ENCODE measurements at regions not wholly inside any gene's neighbourhood (a gene's known extent, or its start where the extent isn't known, plus 50 kb on each side); places are given as distances from the start of the nearest gene placed in this dataset.

DNA sequence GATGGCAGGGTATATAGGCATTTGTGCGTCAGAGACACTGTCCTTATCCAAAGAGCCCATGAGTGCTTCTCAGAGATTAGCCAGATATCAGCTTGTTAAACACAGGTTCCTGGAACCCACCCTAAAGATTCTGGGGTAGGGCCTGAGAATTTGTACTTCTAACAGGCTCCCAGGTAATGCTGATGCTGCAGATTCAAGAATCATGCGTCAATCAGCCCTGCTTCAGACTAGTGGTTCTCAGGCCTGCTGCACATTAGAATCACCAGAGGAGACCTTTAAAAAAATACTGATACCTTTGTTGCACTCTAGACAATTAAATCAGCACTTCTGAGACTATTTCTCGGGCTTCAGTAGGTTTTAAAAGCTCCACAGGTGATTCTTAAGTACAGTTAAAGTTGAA, 369.5 kb downstream of the MFSD1 start:
- Histone ChIP-seq H3K27me3 (ENCODE audit: insufficient read depth, low read length) (no peaks in the 10 kb centered on the region), H3K9me3 (ENCODE audit: low read depth, low read length) (no peaks in the 10 kb centered on the region), H3K4me3 (ENCODE audit: low read length) (no peak overlapping the region), H3K4me1 (ENCODE audit: insufficient read depth, low read length) (no peaks in the 10 kb centered on the region)

GRCh38 chr3:159172473-159172872, 370.6 kb downstream of the MFSD1 start:
- Histone ChIP-seq H3K27me3 (ENCODE audit: insufficient read depth, low read length) (no peaks in the 10 kb centered on the region), H3K4me1 (ENCODE audit: insufficient read depth, low read length) (no peaks in the 10 kb centered on the region), H3K4me3 (ENCODE audit: low read length) (no peak overlapping the region), H3K9me3 (ENCODE audit: low read depth, low read length) (no peaks in the 10 kb centered on the region)

GRCh38 chr3:159174715-159175692, 373.1 kb downstream of the MFSD1 start:
- H3K27me3 ChIP-seq (ENCODE audit: insufficient read depth, low read length): no peaks in the 10 kb centered on the region
- H3K9me3 ChIP-seq (ENCODE audit: low read depth, low read length): no peaks in the 10 kb centered on the region
- H3K4me3 ChIP-seq (ENCODE audit: low read length): no peak overlapping the region
- H3K4me1 ChIP-seq (ENCODE audit: insufficient read depth, low read length): no peaks in the 10 kb centered on the region

- no peak overlapping the region for H3K4me3 ChIP-seq (ENCODE audit: low read length)
- no peaks in the 10 kb centered on the region for H3K4me1 ChIP-seq (ENCODE audit: insufficient read depth, low read length)
- no peaks in the 10 kb centered on the region for H3K9me3 ChIP-seq (ENCODE audit: low read depth, low read length)
- no peaks in the 10 kb centered on the region for H3K27me3 ChIP-seq (ENCODE audit: insufficient read depth, low read length)
These were observed 376.5 kb downstream of the MFSD1 start for GRCh38 chr3:159178209-159178897.

DNA sequence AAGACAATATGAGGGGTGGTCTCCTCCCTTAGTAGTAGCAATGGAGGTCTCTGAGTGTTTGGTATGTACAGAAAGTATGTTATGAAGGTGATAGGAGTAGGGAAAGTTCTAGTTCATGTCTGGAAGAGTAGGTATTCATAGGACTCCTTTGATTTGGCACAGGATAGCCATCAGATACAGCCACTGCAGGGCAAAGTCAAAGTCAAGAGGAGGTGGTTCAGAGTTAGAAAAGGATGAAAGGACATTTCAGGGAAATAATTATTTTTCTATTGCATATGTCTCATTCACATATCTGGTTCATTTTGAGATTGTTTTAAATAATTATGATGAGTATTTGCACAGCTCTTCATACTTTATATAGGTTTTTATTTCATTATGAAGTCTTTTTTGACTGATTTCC, 381.1 kb downstream of the MFSD1 start:
- Histone ChIP-seq H3K27me3 (ENCODE audit: insufficient read depth, low read length) (no peaks in the 10 kb centered on the region), H3K4me1 (ENCODE audit: insufficient read depth, low read length) (no peaks in the 10 kb centered on the region), H3K9me3 (ENCODE audit: low read depth, low read length) (no peaks in the 10 kb centered on the region), H3K4me3 (ENCODE audit: low read length) (no peak overlapping the region)

GRCh38 chr3:159185443-159186050, 383.7 kb downstream of the MFSD1 start:
- no peaks in the 10 kb centered on the region for H3K4me1 ChIP-seq (ENCODE audit: insufficient read depth, low read length)
- no peaks in the 10 kb centered on the region for H3K27me3 ChIP-seq (ENCODE audit: insufficient read depth, low read length)
- H3K9me3 ChIP-seq (ENCODE audit: low read depth, low read length): no peaks in the 10 kb centered on the region
- H3K4me3 ChIP-seq (ENCODE audit: low read length): no peak overlapping the region

DNA sequence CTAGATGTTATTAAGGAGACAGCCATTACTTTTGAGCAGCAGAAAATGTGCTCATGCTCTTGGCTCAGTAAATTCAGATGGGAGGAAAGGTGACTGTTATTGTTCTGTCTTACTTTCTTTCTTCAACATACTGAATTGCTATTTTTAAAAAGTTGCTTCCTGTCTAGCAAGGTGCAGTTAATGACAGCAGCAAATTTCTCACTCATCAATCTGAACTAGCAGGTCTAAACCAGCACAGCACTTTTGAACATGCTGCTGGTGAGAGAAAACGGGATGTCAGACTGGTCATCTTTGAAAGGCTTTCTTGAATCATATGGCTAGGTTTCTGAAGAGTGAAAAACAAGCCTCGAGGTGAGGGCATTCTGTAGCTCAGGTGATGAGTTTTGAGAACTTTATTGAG, 384.7 kb downstream of the MFSD1 start:
- no peaks in the 10 kb centered on the region for H3K9me3 ChIP-seq (ENCODE audit: low read depth, low read length)
- no peaks in the 10 kb centered on the region for H3K4me1 ChIP-seq (ENCODE audit: insufficient read depth, low read length)
- H3K27me3 ChIP-seq (ENCODE audit: insufficient read depth, low read length): no peaks in the 10 kb centered on the region
- H3K4me3 ChIP-seq (ENCODE audit: low read length): no peak overlapping the region

DNA sequence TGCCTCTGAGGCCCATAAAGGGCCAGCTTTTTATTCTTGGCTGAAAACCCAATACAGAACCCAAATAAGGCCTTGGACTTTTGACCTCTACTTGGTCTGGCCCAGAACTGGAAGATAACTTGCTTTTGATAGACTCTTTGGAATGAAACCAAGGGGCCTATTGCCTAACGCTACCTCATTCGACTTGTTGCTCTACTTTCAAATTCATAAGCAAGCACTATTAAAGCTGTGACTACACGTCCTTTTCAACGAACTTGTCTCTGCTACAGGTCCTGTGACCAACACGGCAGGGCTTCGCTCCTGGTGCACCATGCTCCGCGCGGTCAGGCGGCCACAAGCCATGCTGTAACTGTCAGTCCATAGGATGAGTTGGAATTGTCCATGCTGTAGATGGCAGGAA, 385.4 kb downstream of the MFSD1 start:
- Histone ChIP-seq H3K9me3 (ENCODE audit: low read depth, low read length) (no peaks in the 10 kb centered on the region), H3K27me3 (ENCODE audit: insufficient read depth, low read length) (no peaks in the 10 kb centered on the region), H3K4me3 (ENCODE audit: low read length) (no peak overlapping the region), H3K4me1 (ENCODE audit: insufficient read depth, low read length) (no peaks in the 10 kb centered on the region)

DNA sequence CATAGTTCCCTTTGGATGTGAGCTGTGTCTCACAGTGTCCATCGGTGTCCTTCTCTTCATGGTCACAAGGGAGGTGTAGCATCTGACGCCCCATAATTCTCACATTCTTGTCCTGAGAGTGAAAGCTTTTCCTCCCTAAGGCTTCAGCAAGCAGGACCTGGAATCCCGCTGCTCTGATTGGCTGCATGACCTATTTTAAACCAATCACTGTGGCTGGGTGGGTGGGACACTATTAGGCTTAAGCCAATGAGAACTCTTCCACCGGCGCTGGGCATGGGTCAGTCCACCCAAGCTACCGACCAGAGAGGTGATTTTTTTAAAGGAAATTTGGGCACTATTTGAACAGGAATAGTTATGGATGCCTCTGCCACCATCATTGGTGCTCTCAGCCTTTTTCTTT, 385.9 kb downstream of the MFSD1 start:
- no peak overlapping the region for H3K4me3 ChIP-seq (ENCODE audit: low read length)
- no peaks in the 10 kb centered on the region for H3K27me3 ChIP-seq (ENCODE audit: insufficient read depth, low read length)
- H3K9me3 ChIP-seq (ENCODE audit: low read depth, low read length): no peaks in the 10 kb centered on the region
- H3K4me1 ChIP-seq (ENCODE audit: insufficient read depth, low read length): no peaks in the 10 kb centered on the region

DNA sequence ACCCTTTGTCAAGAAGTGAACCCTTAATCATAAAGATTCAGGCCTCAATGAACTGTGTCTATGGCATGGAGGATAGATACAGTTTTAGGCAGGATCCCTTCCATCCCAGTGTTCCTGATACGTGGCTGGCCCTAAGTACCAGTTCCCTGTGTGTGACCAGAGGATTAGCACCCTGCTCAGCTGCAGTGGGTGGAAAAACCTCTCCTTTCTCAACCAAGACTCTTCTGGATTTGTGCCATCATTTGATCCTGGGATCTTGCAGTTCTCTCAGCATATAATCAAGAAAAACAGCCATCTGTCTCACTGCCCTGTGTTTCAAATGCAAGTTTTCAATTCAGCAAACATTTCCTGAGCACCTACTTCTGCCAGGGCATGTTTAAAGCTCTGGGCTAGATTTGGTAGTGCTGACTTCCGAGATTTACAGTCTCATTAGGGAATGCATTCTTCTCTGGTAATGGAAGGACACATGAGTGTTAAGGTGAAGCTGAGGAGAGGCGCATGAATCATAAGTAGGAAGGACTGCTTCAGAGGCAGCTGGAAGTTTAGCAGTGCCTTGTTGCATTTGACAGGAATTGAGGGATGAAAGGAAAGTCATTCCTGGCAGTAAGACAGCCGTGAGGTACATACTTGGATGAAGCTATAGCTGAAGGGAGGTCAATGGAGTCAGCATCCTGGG, 388.3 kb downstream of the MFSD1 start:
- no peaks in the 10 kb centered on the region for H3K9me3 ChIP-seq (ENCODE audit: low read depth, low read length)
- no peak overlapping the region for H3K4me3 ChIP-seq (ENCODE audit: low read length)
- H3K4me1 ChIP-seq (ENCODE audit: insufficient read depth, low read length): no peaks in the 10 kb centered on the region
- H3K27me3 ChIP-seq (ENCODE audit: insufficient read depth, low read length): no peaks in the 10 kb centered on the region

DNA sequence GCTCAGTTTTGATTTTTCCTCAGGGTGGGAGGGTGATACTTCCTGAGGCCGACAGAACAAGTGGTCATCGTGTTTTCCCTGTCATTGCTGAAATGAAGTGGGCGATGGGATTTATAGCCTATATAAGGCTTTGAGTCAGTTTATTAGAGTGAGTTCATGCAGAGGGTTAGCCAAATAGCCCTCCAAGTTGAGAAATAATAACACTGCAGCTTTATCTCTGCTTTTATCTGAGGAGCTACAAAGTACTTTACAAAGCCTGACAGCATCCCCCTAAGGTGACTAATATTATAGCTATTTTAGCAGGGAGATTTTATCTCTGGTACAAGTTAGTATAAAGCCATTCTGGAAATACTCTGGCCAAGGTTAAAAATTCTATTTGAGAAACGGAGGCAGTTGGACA, 389.6 kb downstream of the MFSD1 start:
- H3K9me3 ChIP-seq (ENCODE audit: low read depth, low read length): no peaks in the 10 kb centered on the region
- H3K4me1 ChIP-seq (ENCODE audit: insufficient read depth, low read length): no peaks in the 10 kb centered on the region
- no peak overlapping the region for H3K4me3 ChIP-seq (ENCODE audit: low read length)
- no peaks in the 10 kb centered on the region for H3K27me3 ChIP-seq (ENCODE audit: insufficient read depth, low read length)

GRCh38 chr3:159196359-159196758, 394.5 kb downstream of the MFSD1 start:
- H3K9me3 ChIP-seq (ENCODE audit: low read depth, low read length): peaks cover 5% of the 10 kb centered on the region
- H3K4me1 ChIP-seq (ENCODE audit: insufficient read depth, low read length): no peaks in the 10 kb centered on the region
- no peak overlapping the region for H3K4me3 ChIP-seq (ENCODE audit: low read length)
- H3K27me3 ChIP-seq (ENCODE audit: insufficient read depth, low read length): no peaks in the 10 kb centered on the region

DNA sequence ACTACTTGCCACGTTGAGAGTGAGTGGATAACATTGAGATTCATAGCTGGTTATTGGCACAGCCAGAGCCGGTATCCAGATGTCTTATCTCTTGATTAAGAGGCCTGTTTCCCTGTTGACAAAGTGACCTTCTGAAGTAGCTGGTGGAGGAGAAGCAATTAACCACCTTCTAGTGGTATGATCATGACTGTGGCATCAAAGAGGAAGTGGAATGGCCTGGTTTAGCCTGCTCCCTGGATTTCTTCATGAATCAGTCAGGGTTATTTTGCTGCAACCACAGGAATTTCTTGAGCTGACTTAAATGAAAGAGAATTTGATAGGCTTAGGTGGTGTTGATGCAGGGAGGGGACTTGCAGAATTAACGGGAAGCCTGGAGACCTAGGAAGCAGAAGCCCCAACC, 398.3 kb downstream of the MFSD1 start:
- Histone ChIP-seq H3K4me1 (ENCODE audit: insufficient read depth, low read length) (no peaks in the 10 kb centered on the region), H3K4me3 (ENCODE audit: low read length) (no peak overlapping the region), H3K9me3 (ENCODE audit: low read depth, low read length) (peaks cover 5% of the 10 kb centered on the region), H3K27me3 (ENCODE audit: insufficient read depth, low read length) (no peaks in the 10 kb centered on the region)

DNA sequence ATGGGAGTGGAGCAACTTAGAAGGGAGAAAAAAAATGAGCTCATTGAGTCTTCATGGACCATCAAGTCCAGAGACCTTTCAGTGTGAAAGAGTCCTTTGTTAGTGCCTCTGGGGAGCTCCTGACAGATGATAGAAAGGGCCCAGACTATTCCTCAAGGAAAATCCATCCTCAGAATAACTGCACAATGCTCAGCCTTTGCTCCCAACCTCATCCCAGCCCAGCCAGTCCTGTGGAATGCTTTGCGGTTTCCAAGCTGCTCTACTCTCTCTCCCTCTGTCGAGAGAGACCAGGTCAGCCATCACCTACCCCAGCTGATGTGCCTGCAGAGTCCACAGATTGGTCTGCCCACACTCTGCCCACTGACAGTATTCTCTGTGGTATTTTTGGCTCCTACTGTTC, 406.2 kb downstream of the MFSD1 start:
- H3K4me1 ChIP-seq (ENCODE audit: insufficient read depth, low read length): no peaks in the 10 kb centered on the region
- H3K4me3 ChIP-seq (ENCODE audit: low read length): no peak overlapping the region
- H3K9me3 ChIP-seq (ENCODE audit: low read depth, low read length): no peaks in the 10 kb centered on the region
- H3K27me3 ChIP-seq (ENCODE audit: insufficient read depth, low read length): no peaks in the 10 kb centered on the region

DNA sequence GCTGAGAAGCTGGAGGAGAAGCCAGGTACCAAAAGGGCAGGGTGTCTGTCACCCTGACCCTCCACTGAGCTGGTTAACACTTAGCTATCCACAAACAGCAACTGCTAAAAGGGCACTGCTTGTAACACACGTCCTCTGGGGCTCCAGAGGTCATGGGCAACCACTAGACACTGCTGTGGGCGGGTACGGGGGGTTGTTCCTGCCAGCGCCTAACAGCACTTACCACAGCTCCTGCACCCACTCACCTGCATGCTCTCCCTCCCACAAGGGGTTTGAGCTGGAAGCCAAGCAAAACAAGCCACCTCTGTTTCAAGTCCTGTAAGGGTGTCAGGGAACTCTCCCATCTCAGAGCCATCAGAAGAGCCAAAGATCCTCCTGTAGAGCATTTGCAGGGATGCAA, 407.6 kb downstream of the MFSD1 start:
- Histone ChIP-seq H3K9me3 (ENCODE audit: low read depth, low read length) (no peaks in the 10 kb centered on the region), H3K4me3 (ENCODE audit: low read length) (no peak overlapping the region), H3K27me3 (ENCODE audit: insufficient read depth, low read length) (no peaks in the 10 kb centered on the region), H3K4me1 (ENCODE audit: insufficient read depth, low read length) (no peaks in the 10 kb centered on the region)
